ENCODE measurements at regions not wholly inside any gene's neighbourhood (a gene's known extent, or its start where the extent isn't known, plus 50 kb on each side); places are given as distances from the start of the nearest gene placed in this dataset.

DNA sequence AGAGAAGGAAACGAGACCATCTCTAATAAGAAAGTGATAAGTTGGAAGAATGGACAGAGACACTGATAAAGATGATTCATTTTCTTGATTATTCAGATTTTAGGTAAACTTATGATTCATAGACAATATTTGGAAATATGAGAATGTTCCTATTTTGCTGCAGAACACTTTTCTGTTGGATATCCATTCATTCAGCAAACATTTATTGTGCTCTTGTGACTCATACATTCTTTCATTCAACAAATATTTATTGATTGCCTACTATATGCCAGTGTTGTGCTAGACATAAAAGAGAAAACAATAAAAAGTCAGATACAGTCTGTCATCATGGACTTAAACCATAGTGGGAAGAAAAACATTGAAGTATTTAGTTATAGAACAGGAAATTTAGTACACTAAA lies 1232.0 kb downstream of the STIM2 start:
- no peak for TF ChIP-seq CTCF (IDR thresholded peaks at IDR 0.05)
- no peak for TF ChIP-seq POLR2AphosphoS5 (IDR thresholded peaks at IDR 0.05)
